Mesendoderm (in vitro differentiated cells): ENCODE measurements at regions not wholly inside any gene's neighbourhood (a gene's known extent, or its start where the extent isn't known, plus 50 kb on each side); places are given as distances from the start of the nearest gene placed in this dataset.
A peak's percentile ranks its signal among the peaks of the same experiment; 100 is the strongest.
"Not testable (repeated sequence)": the region's sequence is repeated elsewhere in the genome, so short reads cannot be mapped to it uniquely, and the experiment has no call there.

Experiments
- DNase-seq: peaks from one replicate; pipeline ENCODE4 v3.0.0; 2013
- H2AK5ac ChIP-seq: 2 replicates; pipeline ENCODE4 v1.6.1; 2013; ENCODE audit warnings: low read length, inconsistent platforms
- H2BK120ac ChIP-seq: 2 replicates; pipeline ENCODE4 v1.6.1; 2013; ENCODE audit warnings: low read depth, mild to moderate bottlenecking, low read length, moderate library complexity, mixed read lengths
- H2BK15ac ChIP-seq: replicated peaks from 2 replicates; pipeline ENCODE4 v1.6.1; 2013; ENCODE audit warnings: low read depth, mild to moderate bottlenecking, moderate library complexity
- H2BK5ac ChIP-seq: 2 replicates; pipeline ENCODE4 v1.6.1; 2013; ENCODE audit warnings: low read length, inconsistent platforms
- H3K18ac ChIP-seq: 2 replicates; pipeline ENCODE4 v1.6.1; 2013; ENCODE audit warnings: mild to moderate bottlenecking, low read length, mixed read lengths
- H3K23ac ChIP-seq: one replicate; pipeline ENCODE4 v1.6.1; 2013; ENCODE audit warnings: low read length
- H3K27ac ChIP-seq: 2 replicates; pipeline ENCODE4 v1.5.1; 2013; ENCODE audit warnings: low read depth, mild to moderate bottlenecking, inconsistent platforms, low read length, moderate library complexity
- H3K27me3 ChIP-seq: 2 replicates; pipeline ENCODE4 v1.6.1; 2013; ENCODE audit warnings: low read length, control low read depth, mild to moderate bottlenecking, inconsistent platforms; ENCODE audit not compliant: insufficient read depth, poor library complexity
- H3K36me3 ChIP-seq: 2 replicates; pipeline ENCODE4 v1.6.1; 2013; ENCODE audit warnings: low read length, inconsistent platforms; ENCODE audit not compliant: control insufficient read depth, insufficient read depth
- H3K4ac ChIP-seq: one replicate; pipeline ENCODE4 v1.6.1; 2013; ENCODE audit warnings: low read depth, mild to moderate bottlenecking, low read length, moderate library complexity
- H3K4me1 ChIP-seq: 2 replicates; pipeline ENCODE4 v1.6.1; 2013; ENCODE audit warnings: low read depth, low read length, inconsistent platforms; ENCODE audit not compliant: control insufficient read depth
- H3K4me2 ChIP-seq: 2 replicates; pipeline ENCODE4 v1.6.1; 2013; ENCODE audit warnings: low read length
- H3K4me3 ChIP-seq: 2 replicates; pipeline ENCODE4 v1.5.1; 2013; ENCODE audit warnings: mild to moderate bottlenecking, low read length
- H3K56ac ChIP-seq: one replicate; pipeline ENCODE4 v1.6.1; 2013; ENCODE audit warnings: low read length
- H3K79me1 ChIP-seq: 2 replicates; pipeline ENCODE4 v1.6.1; 2013; ENCODE audit warnings: low read length, inconsistent platforms
- H3K79me2 ChIP-seq: 2 replicates; pipeline ENCODE4 v1.6.1; 2013; ENCODE audit warnings: mild to moderate bottlenecking, low read length; ENCODE audit not compliant: control insufficient read depth, insufficient read depth
- H3K9ac ChIP-seq: 2 replicates; pipeline ENCODE4 v1.6.1; 2013; ENCODE audit warnings: low read length, inconsistent platforms
- H4K5ac ChIP-seq: one replicate; pipeline ENCODE4 v1.6.1; 2013; ENCODE audit warnings: low read length
- H4K8ac ChIP-seq: one replicate; pipeline ENCODE4 v1.6.1; 2013; ENCODE audit warnings: low read depth, mild to moderate bottlenecking, control low read depth, low read length, moderate library complexity
- WGBS: extraction: QIAGEN DNeasy Blood & Tissue Kit; methylation state at CpG from one replicate; pipeline ENCODE4 v1.1.7; 2013; ENCODE audit warnings: low lambda C conversion rate, missing lambda C conversion rate; ENCODE audit not compliant: insufficient coverage; ENCODE audit errors: extremely low coverage; 5-methylcytosine and 5-hydroxymethylcytosine counted together

GRCh38 chr3:127072221-127072771, 89.4 kb downstream of the PLXNA1 start:
- no peak overlapping the region for H3K4me3 ChIP-seq
- no CpG with 5 or more reads among the region's 10 CpGs for WGBS

GRCh38 chr3:127072971-127073783, 90.3 kb downstream of the PLXNA1 start:
- H2BK15ac ChIP-seq: no peak overlapping the region
- H3K27me3 ChIP-seq: no peaks in the 10 kb centered on the region
- no peaks in the 10 kb centered on the region for H3K4me1 ChIP-seq
- no peak overlapping the region for H3K4me2 ChIP-seq
- no peak overlapping the region for H3K4me3 ChIP-seq
- H4K5ac ChIP-seq: no peak overlapping the region
- no peaks in the 10 kb centered on the region for H3K79me1 ChIP-seq
- no peak for DNase-seq
- H3K9ac ChIP-seq: no peak overlapping the region
- whole genome bisulfite sequencing: no CpG with 5 or more reads among the region's 16 CpGs
- no peak overlapping the region for H3K56ac ChIP-seq
- no peak overlapping the region for H2BK120ac ChIP-seq
- no peaks in the 10 kb centered on the region for H3K79me2 ChIP-seq
- H3K27ac ChIP-seq: no peak overlapping the region
- no peak overlapping the region for H4K8ac ChIP-seq
- no peak overlapping the region for H3K18ac ChIP-seq
- H2AK5ac ChIP-seq: no peak overlapping the region
- H3K36me3 ChIP-seq: no peaks in the 10 kb centered on the region
- H3K23ac ChIP-seq: no peak overlapping the region
- H2BK5ac ChIP-seq: no peak overlapping the region
- H3K4ac ChIP-seq: no peak overlapping the region

More at GRCh38 chr3:127072221-127072771, 89.4 kb downstream of the PLXNA1 start:
- Histone ChIP-seq H3K79me1 (no peaks in the 10 kb centered on the region), H3K56ac (no peak overlapping the region), H3K18ac (no peak overlapping the region), H3K79me2 (no peaks in the 10 kb centered on the region), H3K23ac (no peak overlapping the region), H3K9ac (no peak overlapping the region), H2BK120ac (no peak overlapping the region), H4K8ac (no peak overlapping the region), H2BK5ac (no peak overlapping the region), H3K27me3 (no peaks in the 10 kb centered on the region), H4K5ac (no peak overlapping the region), H3K4me2 (no peak overlapping the region), H3K4me1 (no peaks in the 10 kb centered on the region), H3K27ac (no peak overlapping the region), H2BK15ac (no peak overlapping the region), H3K4ac (no peak overlapping the region), H3K36me3 (no peaks in the 10 kb centered on the region), H2AK5ac (no peak overlapping the region)
- no peak for DNase-seq

- Histone ChIP-seq H2BK5ac (no peak overlapping the region), H3K4me1 (no peaks in the 10 kb centered on the region), H3K56ac (no peak overlapping the region), H2BK15ac (no peak overlapping the region), H3K18ac (no peak overlapping the region), H4K5ac (no peak overlapping the region), H3K4me2 (no peak overlapping the region), H2BK120ac (no peak overlapping the region), H3K4me3 (no peak overlapping the region), H3K27ac (no peak overlapping the region), H3K23ac (no peak overlapping the region), H3K27me3 (no peaks in the 10 kb centered on the region), H4K8ac (no peak overlapping the region), H3K4ac (no peak overlapping the region), H3K79me1 (no peaks in the 10 kb centered on the region), H2AK5ac (no peak overlapping the region), H3K36me3 (no peaks in the 10 kb centered on the region), H3K79me2 (no peaks in the 10 kb centered on the region), H3K9ac (no peak overlapping the region)
- WGBS: no CpG with 5 or more reads among the region's 7 CpGs
- no peak for DNase-seq
Measured at GRCh38 chr3:127073941-127074820, 91.3 kb downstream of the PLXNA1 start.

GRCh38 chr3:127074900-127075360, 92.0 kb downstream of the PLXNA1 start:
- no CpG with 5 or more reads among the region's 4 CpGs for WGBS
- H3K79me2 ChIP-seq: no peaks in the 10 kb centered on the region
- no peak overlapping the region for H2BK15ac ChIP-seq
- no peak overlapping the region for H3K18ac ChIP-seq
- H3K4me1 ChIP-seq: no peaks in the 10 kb centered on the region
- no peak overlapping the region for H4K5ac ChIP-seq
- H3K4me3 ChIP-seq: no peak overlapping the region
- H3K23ac ChIP-seq: no peak overlapping the region
- no peaks in the 10 kb centered on the region for H3K79me1 ChIP-seq
- no peaks in the 10 kb centered on the region for H3K36me3 ChIP-seq
- no peak overlapping the region for H4K8ac ChIP-seq
- no peaks in the 10 kb centered on the region for H3K27me3 ChIP-seq
- no peak overlapping the region for H2BK120ac ChIP-seq
- H3K9ac ChIP-seq: no peak overlapping the region
- H3K4me2 ChIP-seq: no peak overlapping the region
- H2AK5ac ChIP-seq: no peak overlapping the region
- H3K4ac ChIP-seq: no peak overlapping the region
- no peak overlapping the region for H3K56ac ChIP-seq
- no peak overlapping the region for H2BK5ac ChIP-seq
- peak; percentile 95 for DNase-seq
- H3K27ac ChIP-seq: no peak overlapping the region

GRCh38 chr3:127076166-127076992, 93.5 kb downstream of the PLXNA1 start:
- not testable (repeated sequence) for H3K18ac ChIP-seq, H3K4me2 ChIP-seq, H3K4ac ChIP-seq, H3K27me3 ChIP-seq, H2AK5ac ChIP-seq, H3K4me1 ChIP-seq, H4K8ac ChIP-seq, H3K56ac ChIP-seq, H3K23ac ChIP-seq, H4K5ac ChIP-seq, H3K9ac ChIP-seq, H2BK120ac ChIP-seq, H3K27ac ChIP-seq, DNase-seq, H2BK5ac ChIP-seq, H3K79me2 ChIP-seq, H3K4me3 ChIP-seq, H2BK15ac ChIP-seq, H3K36me3 ChIP-seq, H3K79me1 ChIP-seq
- WGBS: no CpG with 5 or more reads among the region's 34 CpGs
